Activated CD4-positive, alpha-beta T cell treated with anti-CD3 and anti-CD28 coated beads, Interleukin-2, amount 50 U/mL, for 4 hours (primary cell): ENCODE measurements at regions not wholly inside any gene's neighbourhood (a gene's known extent, or its start where the extent isn't known, plus 50 kb on each side); places are given as distances from the start of the nearest gene placed in this dataset.

ENCODE experiments used
- DNase-seq, 2 experiments: peaks; one replicate each; pipeline ENCODE4 v3.0.0-alpha.2; 2020

DNA sequence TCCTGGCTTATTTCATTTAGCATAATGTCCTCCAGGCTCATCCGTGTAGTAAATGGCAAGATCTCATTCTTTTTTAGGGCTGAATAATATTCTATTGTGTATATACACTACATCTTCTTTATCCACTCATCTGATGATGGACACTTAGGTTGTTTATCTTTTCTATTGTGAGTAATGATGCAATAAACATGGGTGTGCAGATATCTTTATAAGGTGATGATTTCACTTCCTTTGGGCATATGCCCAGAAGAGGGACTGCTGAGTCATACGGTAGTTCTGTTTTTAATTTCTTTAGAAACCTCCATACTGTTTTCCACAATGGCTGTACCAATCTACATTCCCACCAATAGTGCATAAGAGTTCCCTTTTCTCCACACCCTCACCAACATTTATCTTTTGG, 317.6 kb upstream of the CNKSR2 start:
- no peak for DNase-seq

DNA sequence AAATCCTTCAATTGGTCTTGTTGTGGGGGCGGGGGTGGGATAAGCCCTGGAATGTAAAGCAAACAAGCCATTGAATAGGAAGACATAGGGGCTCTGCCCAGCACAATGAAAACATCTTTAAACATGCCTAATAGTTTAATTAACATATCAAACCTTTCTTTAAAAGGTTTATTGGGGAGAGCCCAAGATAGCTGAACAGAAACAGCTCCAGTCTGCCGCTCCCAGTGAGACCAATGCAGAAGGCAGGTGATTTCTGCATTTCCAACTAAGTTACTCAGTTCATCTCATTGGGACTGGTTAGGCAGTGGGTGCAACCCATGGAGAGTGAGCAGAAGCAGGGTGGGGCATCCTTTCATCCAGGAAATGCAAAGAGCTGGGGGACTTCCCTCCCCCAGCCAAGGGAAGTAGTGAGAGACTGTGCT, 327.2 kb upstream of the CNKSR2 start:
- no peak for DNase-seq

GRCh38 chrX:21014326-21014725, 359.9 kb upstream of the CNKSR2 start:
- DNase-seq: no peak

DNA sequence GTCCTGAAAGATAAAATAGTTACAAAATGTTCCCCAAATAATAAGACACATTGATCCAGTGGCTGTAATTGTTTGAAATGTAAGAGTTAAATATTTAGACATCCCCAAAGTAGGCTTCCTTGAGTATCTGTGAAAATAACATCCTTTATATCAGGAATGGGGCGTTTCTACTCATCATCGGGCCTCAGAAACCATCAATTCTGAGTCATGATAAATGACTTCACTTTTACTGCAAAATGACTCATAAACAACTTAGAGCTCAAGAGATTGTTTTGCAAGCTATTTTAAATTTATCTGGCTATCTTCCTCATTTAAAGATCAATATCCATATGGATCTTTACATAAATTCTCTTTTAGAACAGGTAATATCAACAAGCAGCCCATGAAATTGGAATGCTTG, 369.4 kb upstream of the CNKSR2 start:
- no peak for DNase-seq

DNA sequence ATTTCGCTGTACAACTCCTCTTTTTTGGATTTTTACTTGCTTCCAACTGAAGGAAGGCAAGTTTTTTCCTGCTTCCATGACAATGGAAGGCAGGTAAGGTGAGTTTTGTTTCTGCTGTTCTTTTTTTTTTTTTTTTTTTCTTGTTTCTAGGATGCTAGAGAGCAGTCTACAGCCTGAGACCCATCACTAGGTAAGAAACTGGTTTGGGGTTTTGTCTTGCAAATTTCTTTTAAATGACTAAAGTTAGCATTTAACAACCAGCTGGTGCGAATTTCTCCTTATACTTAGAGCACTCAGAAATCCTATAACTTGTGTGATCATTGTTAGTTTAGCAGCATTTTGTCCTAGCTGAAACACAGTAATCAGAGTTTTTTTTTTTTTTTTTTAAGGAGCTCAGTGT, 378.4 kb upstream of the CNKSR2 start:
- DNase-seq: no peak

DNA sequence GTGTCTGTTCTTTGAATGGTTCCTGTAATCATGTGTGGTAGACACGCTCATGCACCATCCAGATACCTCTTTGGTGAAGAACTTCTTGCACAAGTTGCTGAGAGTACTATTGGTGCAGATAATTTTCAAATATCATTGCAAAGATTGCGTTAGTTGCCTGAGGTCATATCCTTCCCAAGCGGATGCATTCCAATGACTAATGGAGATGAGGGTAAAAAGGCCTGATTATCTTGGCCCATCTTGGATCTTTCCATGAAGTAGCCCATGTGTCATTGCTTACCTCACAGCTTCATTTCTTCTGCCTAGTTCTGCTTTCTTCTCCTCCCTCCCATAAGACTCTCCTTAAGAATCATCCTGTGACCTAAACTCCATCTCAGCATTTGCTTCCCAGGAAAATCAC, 384.9 kb upstream of the CNKSR2 start:
- DNase-seq: no peak

GRCh38 chrX:20988804-20989203, 385.4 kb upstream of the CNKSR2 start:
- no peak for DNase-seq

DNA sequence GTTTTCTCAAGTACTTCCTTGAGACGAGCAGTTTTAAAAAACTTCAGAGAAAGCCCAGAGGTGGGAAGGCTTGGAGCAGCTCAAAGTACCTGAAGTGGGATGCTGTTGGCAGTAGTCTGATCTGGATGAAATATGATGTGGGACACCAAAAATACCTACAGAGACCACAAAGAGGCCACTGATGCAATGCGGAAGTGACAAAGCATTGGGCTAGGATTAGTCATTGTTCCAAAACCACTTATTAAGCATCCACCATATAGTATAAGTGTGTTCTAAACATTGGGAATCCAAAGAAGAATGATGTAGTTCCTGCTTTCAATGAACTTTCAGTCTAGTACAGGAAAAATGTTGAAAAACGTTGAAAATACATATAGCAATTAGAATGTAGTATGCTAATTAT, 386.1 kb upstream of the CNKSR2 start:
- DNase-seq: no peak

DNA sequence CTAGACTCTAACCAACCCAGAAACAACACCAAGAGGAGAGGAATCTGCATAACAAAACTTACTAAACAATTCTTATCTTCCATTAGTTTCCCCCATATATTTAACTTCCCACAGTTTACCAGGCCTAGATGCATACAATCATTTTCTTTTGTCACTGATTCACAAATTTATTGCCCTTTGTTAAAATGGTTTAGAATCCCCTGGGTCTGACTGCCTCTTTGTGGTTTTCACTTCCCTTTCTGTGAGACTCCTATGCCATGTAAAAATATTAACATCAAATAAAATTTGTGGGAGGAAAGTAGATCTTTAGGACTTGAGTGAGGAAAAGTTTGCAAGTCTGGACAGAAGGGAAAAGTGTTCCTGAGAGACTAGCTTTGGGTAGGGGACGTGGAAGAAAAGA, 393.8 kb upstream of the CNKSR2 start:
- DNase-seq: no peak

- no peak for DNase-seq
Observed at GRCh38 chrX:20974326-20974725, 399.9 kb upstream of the CNKSR2 start.

DNA sequence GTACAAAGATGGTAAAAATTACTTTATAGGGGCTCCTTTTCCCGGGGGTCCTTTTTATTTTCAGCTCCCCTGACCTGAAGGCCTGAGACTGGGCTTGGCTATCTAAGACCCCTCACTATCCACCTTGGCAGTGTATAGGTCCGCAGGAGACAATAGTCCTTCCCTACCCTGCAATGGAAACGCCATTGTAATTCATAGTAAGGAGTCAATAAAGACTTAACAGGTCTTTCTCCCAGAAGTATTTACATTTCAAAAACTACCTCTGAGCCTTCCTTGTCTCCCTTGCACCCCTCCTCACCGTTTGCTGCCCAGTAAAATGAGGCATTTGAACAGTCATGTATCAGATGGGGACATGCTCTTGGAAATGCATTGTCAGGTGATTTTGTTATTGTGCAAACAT, 401.2 kb upstream of the CNKSR2 start:
- no peak for DNase-seq

- no peak for DNase-seq
Observed at GRCh38 chrX:20971250-20971649, 403.0 kb upstream of the CNKSR2 start.

GRCh38 chrX:20969565-20969964, 404.7 kb upstream of the CNKSR2 start:
- no peak for DNase-seq

DNA sequence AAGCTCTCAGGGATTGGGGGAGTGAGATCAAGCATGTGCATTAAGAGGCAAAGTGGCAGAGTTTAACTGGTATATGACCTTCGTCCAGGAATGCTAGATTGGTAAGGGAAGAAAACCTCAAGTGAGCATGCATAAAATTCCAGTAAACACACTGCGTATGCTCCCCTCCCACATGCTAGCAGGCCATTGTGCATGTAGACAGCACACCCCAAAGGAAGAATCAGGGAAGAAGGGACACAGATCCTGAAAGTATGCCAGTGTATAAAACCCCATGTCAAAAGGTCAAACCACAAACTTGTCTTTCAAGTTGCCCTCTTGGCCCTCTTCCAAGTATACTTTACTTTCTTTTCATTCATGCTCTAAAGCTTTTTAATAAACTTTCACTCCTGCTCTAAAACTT, 405.2 kb upstream of the CNKSR2 start:
- DNase-seq: no peak

DNA sequence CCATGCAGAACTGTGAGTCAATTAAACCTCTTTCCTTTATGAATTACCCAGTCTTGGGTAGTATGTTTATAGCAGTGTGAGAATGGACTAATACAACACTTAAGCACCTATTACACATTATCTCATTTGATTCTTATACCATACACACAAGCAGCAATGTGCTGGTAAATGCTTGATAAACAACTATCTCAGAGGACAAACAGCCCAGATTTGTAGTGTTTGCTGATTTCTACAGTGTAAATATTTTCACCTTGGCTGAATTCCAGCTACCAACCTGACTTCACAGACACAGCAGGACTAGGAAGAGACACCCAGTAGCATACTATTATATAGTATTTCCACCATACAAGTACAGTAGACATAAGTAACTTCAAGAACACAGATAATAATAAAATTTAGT, 406.5 kb upstream of the CNKSR2 start:
- DNase-seq: no peak

- no peak for DNase-seq
Observed at GRCh38 chrX:20965270-20966044, 408.8 kb upstream of the CNKSR2 start.

DNA sequence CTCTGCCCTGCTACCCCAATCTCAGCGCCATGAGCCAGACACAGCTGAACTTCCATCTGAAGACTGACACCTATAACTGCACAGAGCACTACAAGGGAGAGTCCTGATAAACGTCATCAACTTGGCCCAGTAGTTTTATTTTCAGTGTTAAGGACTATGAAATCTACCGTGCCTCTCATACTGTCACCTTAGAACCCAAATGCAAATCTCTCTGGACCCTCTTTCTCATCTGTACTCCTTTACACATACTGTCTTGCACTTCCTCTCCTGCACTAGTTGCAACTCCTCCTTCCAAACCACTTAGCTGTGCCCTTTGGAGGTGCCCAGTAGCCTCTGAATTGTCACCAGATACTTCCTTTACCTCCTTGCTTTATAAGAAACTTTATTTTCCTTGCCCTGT, 420.2 kb upstream of the CNKSR2 start:
- DNase-seq: no peak

- no peak for DNase-seq
Observed at GRCh38 chrX:20952180-20952579, 422.0 kb upstream of the CNKSR2 start.

- DNase-seq: no peak
Observed at GRCh38 chrX:20951016-20951810, 423.0 kb upstream of the CNKSR2 start.

GRCh38 chrX:20947411-20947912, 426.8 kb upstream of the CNKSR2 start:
- DNase-seq: no peak

DNA sequence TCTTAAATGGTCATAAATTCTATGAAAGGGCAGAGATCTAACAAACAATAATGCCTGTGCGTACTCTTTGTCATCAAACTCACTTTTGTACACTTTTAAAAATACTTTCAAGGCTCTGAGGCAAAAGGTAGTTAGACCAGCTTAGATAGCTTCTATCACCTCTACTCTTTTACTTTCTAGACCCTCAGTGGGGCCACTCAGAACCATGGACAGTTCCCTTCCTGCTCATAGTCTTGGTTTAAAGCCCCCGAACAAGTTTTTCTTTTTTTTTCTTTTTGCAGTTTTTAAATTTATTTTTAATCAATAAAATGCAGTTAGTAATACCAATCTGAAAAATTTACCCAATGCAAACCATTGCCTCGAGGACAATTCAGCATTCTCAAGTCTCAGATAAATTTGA, 460.5 kb upstream of the CNKSR2 start:
- DNase-seq: no peak

- no peak for DNase-seq
Observed at GRCh38 chrX:20906571-20906970, 467.6 kb upstream of the CNKSR2 start.

DNA sequence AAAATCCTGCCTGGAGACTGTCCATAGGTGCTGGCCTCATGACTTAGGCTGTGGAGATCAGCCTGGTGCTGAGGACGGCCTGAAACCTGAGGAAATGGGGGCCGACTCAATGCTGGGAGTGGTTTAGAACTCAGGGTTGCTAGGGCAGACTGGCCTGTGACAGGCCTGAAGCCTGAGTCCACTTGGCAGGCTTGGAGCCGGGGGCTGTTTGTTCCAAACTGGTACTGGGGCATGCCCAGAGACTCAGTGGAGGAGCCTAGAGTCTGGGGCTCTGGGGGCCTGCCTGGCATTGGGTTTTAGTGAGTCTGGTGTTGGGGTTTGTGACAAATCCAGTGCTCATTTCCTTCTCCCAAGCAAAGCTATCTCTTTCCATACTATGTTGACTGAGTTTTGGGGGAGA, 489.7 kb upstream of the CNKSR2 start:
- DNase-seq: no peak

DNA sequence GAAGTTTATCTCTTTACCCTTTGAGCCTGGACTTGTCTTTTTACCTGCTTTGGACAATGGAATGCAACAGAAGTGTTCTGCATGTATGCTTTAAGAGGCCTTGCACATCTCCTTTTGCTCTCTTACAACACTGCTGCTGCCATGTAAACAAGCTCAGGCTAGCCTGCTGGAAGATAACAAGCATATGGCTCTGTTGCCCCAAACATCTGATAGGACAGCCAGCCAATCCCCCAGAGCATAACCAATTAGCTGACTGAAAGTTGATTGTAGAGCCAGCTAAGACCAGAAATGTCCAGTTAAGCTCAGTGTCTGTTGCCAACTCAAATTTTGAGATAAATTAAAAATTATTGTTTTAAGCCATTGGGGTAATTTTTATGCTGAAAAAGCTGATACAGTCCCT, 510.6 kb upstream of the CNKSR2 start:
- no peak for DNase-seq
